ENCODE measurements at regions not wholly inside any gene's neighbourhood (a gene's known extent, or its start where the extent isn't known, plus 50 kb on each side); places are given as distances from the start of the nearest gene placed in this dataset.
"Not testable (repeated sequence)": the region's sequence is repeated elsewhere in the genome, so short reads cannot be mapped to it uniquely, and the experiment has no call there.

DNA sequence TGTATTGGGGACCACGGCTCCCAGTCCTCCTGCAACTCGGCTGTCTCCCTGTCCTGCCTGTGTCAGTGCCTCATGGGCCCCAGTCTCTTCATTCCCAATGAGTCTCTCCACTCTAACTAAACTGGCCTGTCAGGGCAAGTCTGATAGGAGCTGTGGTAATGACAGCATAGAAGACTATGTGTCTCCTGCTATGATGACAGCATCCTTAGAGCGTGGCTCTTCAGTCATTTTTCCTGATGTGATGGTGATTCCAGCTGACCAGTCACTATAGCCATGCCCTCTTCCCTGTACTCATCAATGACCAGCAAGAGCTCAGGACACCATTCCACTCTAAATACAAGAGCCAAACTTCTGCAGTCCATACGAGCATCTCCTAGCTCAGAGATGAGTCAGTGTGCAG is 339.8 kb downstream of the PCNX1 start:
- no peak overlapping the region for H3K27ac ChIP-seq (ENCODE audit: low read depth, low read length)
- H3K79me2 ChIP-seq (ENCODE audit: insufficient read depth, low read length) = no peaks in the 10 kb centered on the region
- H3K9me3 ChIP-seq (ENCODE audit: insufficient read depth, low read length) = no peaks in the 10 kb centered on the region
- no peaks in the 10 kb centered on the region for H3K27me3 ChIP-seq (ENCODE audit: low read length)
- H3K9me2 ChIP-seq (replicated peaks; ENCODE audit: insufficient read depth, low read length) = no peaks in the 10 kb centered on the region
- H3F3A ChIP-seq (ENCODE audit: insufficient read depth) = no peaks in the 10 kb centered on the region
- TF ChIP-seq EZH2phosphoT487 (conservative IDR thresholded peaks at IDR 0.05; ENCODE audit: low read length) = no peak
- TF ChIP-seq, protein P1, sequence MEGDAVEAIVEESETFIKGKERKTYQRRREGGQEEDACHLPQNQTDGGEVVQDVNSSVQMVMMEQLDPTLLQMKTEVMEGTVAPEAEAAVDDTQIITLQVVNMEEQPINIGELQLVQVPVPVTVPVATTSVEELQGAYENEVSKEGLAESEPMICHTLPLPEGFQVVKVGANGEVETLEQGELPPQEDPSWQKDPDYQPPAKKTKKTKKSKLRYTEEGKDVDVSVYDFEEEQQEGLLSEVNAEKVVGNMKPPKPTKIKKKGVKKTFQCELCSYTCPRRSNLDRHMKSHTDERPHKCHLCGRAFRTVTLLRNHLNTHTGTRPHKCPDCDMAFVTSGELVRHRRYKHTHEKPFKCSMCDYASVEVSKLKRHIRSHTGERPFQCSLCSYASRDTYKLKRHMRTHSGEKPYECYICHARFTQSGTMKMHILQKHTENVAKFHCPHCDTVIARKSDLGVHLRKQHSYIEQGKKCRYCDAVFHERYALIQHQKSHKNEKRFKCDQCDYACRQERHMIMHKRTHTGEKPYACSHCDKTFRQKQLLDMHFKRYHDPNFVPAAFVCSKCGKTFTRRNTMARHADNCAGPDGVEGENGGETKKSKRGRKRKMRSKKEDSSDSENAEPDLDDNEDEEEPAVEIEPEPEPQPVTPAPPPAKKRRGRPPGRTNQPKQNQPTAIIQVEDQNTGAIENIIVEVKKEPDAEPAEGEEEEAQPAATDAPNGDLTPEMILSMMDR (IDR thresholded peaks at IDR 0.05; ENCODE audit: insufficient read depth, low read length, poor library complexity, severe bottlenecking) = no peak
- no peak overlapping the region for H3K4me2 ChIP-seq (ENCODE audit: low read depth, low read length, poor library complexity, severe bottlenecking)
- no peak overlapping the region for H2AFZ ChIP-seq (ENCODE audit: low read depth, low read length, severe bottlenecking)
- H3K9ac ChIP-seq (ENCODE audit: low read length) = no peak overlapping the region
- H4K20me1 ChIP-seq (ENCODE audit: low read depth, low read length) = no peaks in the 10 kb centered on the region
- no peak overlapping the region for H3K4me3 ChIP-seq (ENCODE audit: insufficient read depth, low read length, poor library complexity, severe bottlenecking)
- H3K36me3 ChIP-seq (ENCODE audit: low read length) = no peaks in the 10 kb centered on the region

DNA sequence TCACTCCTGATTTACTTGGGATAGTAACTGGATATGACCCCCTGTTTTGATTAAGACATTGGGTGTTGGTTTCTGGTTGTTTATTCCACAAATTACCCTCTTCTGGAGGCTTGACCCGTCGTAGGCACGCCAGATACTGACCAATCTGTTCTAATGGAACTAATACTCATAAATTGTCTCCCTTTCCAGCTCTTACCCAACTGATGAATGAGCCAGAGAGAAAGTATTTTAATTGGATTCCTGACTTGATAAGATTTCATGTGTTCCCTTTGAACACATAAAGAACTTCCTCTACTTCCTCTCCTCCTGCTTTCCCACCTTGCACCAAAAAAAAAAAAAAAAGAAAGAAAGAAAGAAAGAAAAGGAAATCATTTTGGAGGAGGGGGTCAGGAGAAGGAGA is 340.9 kb downstream of the PCNX1 start:
- TF ChIP-seq EZH2phosphoT487 (conservative IDR thresholded peaks at IDR 0.05; ENCODE audit: low read length) = no peak
- TF ChIP-seq, protein P1 (IDR thresholded peaks at IDR 0.05; ENCODE audit: insufficient read depth, low read length, poor library complexity, severe bottlenecking) = no peak
- Histone ChIP-seq H3K9me3 (ENCODE audit: insufficient read depth, low read length) (no peaks in the 10 kb centered on the region), H3K4me3 (ENCODE audit: insufficient read depth, low read length, poor library complexity, severe bottlenecking) (no peak overlapping the region), H4K20me1 (ENCODE audit: low read depth, low read length) (no peaks in the 10 kb centered on the region), H3K9me2 (replicated peaks; ENCODE audit: insufficient read depth, low read length) (no peaks in the 10 kb centered on the region), H3K36me3 (ENCODE audit: low read length) (no peaks in the 10 kb centered on the region), H3K79me2 (ENCODE audit: insufficient read depth, low read length) (no peaks in the 10 kb centered on the region), H3K9ac (ENCODE audit: low read length) (no peak overlapping the region), H3K27me3 (ENCODE audit: low read length) (no peaks in the 10 kb centered on the region), H3K4me2 (ENCODE audit: low read depth, low read length, poor library complexity, severe bottlenecking) (no peak overlapping the region), H3F3A (ENCODE audit: insufficient read depth) (no peaks in the 10 kb centered on the region), H3K27ac (ENCODE audit: low read depth, low read length) (no peak overlapping the region), H2AFZ (ENCODE audit: low read depth, low read length, severe bottlenecking) (no peak overlapping the region)

DNA sequence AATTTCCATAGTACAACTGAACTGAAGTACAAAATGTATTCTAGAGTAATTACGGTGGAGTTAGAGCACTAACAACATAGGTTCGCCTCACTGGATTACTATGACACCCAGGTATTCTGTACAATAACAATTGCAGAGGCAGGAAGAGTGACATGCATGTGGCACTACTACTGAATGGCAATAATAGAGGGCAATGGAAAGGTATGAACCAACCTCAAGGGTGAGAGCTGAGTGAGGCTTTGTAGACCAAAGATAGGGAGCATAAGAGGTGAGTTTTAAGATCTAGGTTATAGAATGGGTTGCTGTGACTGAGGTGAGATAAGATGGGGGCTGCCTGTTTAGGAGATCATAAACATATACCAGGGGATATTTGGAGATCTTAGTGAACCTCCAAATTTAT is 343.1 kb downstream of the PCNX1 start:
- Histone ChIP-seq H3K9ac (ENCODE audit: low read length) (no peak overlapping the region), H3K79me2 (ENCODE audit: insufficient read depth, low read length) (no peaks in the 10 kb centered on the region), H2AFZ (ENCODE audit: low read depth, low read length, severe bottlenecking) (no peak overlapping the region), H3K4me3 (ENCODE audit: insufficient read depth, low read length, poor library complexity, severe bottlenecking) (no peak overlapping the region), H4K20me1 (ENCODE audit: low read depth, low read length) (no peaks in the 10 kb centered on the region), H3F3A (ENCODE audit: insufficient read depth) (no peaks in the 10 kb centered on the region), H3K9me2 (replicated peaks; ENCODE audit: insufficient read depth, low read length) (no peaks in the 10 kb centered on the region), H3K27ac (ENCODE audit: low read depth, low read length) (no peak overlapping the region), H3K36me3 (ENCODE audit: low read length) (no peaks in the 10 kb centered on the region), H3K4me2 (ENCODE audit: low read depth, low read length, poor library complexity, severe bottlenecking) (no peak overlapping the region), H3K9me3 (ENCODE audit: insufficient read depth, low read length) (no peaks in the 10 kb centered on the region), H3K27me3 (ENCODE audit: low read length) (no peaks in the 10 kb centered on the region)
- TF ChIP-seq, protein P1 (IDR thresholded peaks at IDR 0.05; ENCODE audit: insufficient read depth, low read length, poor library complexity, severe bottlenecking) = no peak

DNA sequence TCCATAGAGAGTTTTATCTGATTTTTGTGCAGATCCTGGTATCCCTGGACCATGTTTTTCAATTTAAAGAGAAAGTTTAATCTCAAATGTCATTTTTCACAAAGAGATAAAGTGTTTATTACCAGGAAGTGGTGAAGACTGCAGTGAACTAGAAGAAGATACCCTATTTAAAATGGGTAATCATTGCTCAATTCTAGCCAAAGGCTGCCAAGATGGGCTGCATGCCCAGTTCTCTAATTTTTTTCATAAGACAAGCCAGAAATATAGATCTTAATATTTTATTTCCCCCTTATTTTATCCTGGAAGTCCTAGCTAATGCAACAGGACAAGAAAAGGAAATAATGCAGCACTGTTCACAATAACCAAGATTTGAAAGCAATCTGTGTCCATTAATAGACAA is 343.5 kb downstream of the PCNX1 start:
- no peaks in the 10 kb centered on the region for H3K9me2 ChIP-seq (replicated peaks; ENCODE audit: insufficient read depth, low read length)
- no peaks in the 10 kb centered on the region for H3F3A ChIP-seq (ENCODE audit: insufficient read depth)
- no peak overlapping the region for H3K4me2 ChIP-seq (ENCODE audit: low read depth, low read length, poor library complexity, severe bottlenecking)
- H2AFZ ChIP-seq (ENCODE audit: low read depth, low read length, severe bottlenecking) = no peak overlapping the region
- H3K27me3 ChIP-seq (ENCODE audit: low read length) = no peaks in the 10 kb centered on the region
- no peaks in the 10 kb centered on the region for H4K20me1 ChIP-seq (ENCODE audit: low read depth, low read length)
- no peak overlapping the region for H3K27ac ChIP-seq (ENCODE audit: low read depth, low read length)
- no peak overlapping the region for H3K9ac ChIP-seq (ENCODE audit: low read length)
- H3K4me3 ChIP-seq (ENCODE audit: insufficient read depth, low read length, poor library complexity, severe bottlenecking) = no peak overlapping the region
- no peaks in the 10 kb centered on the region for H3K36me3 ChIP-seq (ENCODE audit: low read length)
- TF ChIP-seq, protein P1 (IDR thresholded peaks at IDR 0.05; ENCODE audit: insufficient read depth, low read length, poor library complexity, severe bottlenecking) = no peak
- no peak for TF ChIP-seq EZH2phosphoT487 (conservative IDR thresholded peaks at IDR 0.05; ENCODE audit: low read length)
- no peaks in the 10 kb centered on the region for H3K9me3 ChIP-seq (ENCODE audit: insufficient read depth, low read length)
- H3K79me2 ChIP-seq (ENCODE audit: insufficient read depth, low read length) = no peaks in the 10 kb centered on the region

DNA sequence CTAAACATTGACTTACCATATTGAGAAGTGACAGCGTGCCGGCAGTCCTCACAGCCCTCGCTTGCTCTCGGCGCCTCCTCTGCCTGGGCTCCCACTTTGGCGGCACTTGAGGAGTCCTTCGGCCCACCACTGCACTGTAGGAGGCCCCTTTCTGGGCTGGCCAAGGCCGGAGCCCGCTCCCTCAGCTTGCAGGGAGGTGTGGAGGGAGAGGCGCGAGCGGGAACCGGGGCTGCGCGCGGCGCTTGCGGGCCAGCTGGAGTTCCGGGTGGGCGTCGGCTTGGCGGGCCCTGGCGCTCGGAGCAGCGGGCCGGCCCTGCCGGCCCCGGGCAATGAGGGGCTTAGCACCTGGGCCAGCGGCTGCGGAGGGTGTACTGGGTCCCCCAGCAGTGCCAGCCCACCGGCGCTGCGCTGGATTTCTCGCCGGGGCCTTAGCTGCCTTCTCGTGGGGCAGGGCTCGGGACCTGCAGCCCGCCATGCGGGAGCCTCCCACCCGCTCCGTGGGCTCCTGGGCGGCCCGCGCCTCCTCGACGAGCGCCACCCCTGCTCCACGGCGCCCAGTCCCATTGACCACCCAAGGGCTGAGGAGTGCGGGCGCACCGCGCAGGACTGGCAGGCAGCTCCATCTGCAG is 346.9 kb downstream of the PCNX1 start:
- H3K4me2 ChIP-seq (ENCODE audit: low read depth, low read length, poor library complexity, severe bottlenecking); H3K79me2 ChIP-seq (ENCODE audit: insufficient read depth, low read length); H3F3A ChIP-seq (ENCODE audit: insufficient read depth); H3K9me3 ChIP-seq (ENCODE audit: insufficient read depth, low read length); H3K9ac ChIP-seq (ENCODE audit: low read length); H3K36me3 ChIP-seq (ENCODE audit: low read length); H3K4me3 ChIP-seq (ENCODE audit: insufficient read depth, low read length, poor library complexity, severe bottlenecking); H2AFZ ChIP-seq (ENCODE audit: low read depth, low read length, severe bottlenecking); H3K27me3 ChIP-seq (ENCODE audit: low read length); H4K20me1 ChIP-seq (ENCODE audit: low read depth, low read length); H3K27ac ChIP-seq (ENCODE audit: low read depth, low read length); H3K9me2 ChIP-seq (replicated peaks; ENCODE audit: insufficient read depth, low read length): not testable (repeated sequence)

Data from SU-DHL-6 (cell line).